GM19035 (cell line): ENCODE measurements at regions not wholly inside any gene's neighbourhood (a gene's known extent, or its start where the extent isn't known, plus 50 kb on each side); places are given as distances from the start of the nearest gene placed in this dataset.
"Not testable (repeated sequence)": the region's sequence is repeated elsewhere in the genome, so short reads cannot be mapped to it uniquely, and the experiment has no call there.

Source experiments
- ATAC-seq: cut with Tn5 transposase; IDR thresholded peaks from one replicate; pipeline ENCODE4 v1.9.1; 2021; ENCODE audit not compliant: unreplicated experiment

DNA sequence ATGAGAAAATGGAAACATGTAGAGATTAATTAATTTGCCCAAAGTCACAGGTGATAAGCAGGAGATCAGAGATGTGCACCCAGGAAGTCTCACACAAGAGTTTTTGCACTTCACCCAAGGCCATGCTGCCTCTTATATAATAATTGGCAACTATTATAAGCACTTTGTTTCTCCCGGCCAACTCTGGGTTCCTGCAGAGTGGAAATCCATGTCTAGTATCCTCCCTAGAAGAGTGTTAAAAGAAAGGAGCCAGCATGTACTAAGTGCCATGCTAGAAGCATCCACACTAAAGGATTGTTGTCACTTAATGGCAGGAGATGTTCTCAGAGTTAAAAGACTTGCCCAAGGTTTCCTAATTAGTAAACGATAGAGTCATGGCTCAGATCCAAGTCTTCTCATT, 470.3 kb downstream of the OMA1 start:
- no peak for ATAC-seq

DNA sequence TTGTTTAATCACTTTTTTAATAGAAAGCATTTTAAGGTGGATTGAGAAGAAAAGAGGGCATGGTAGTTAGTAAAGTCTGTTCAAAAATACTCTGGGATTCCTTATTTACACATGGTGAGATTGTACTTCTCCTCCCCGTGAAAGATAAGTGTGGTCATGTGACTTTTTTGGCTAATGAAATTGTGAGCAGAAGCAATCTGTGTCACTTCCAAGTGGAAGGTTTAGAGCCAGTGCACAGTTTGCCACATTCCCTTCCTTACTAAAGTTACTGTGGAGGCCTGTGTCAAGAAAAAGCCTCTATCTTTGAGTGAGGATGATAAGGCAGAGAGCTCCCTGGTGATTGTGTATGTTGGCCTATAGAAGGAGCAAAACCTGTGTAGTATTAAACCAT, 471.3 kb downstream of the OMA1 start:
- no peak for ATAC-seq

GRCh38 chr1:58072450-58072849, 474.1 kb downstream of the OMA1 start:
- no peak for ATAC-seq

DNA sequence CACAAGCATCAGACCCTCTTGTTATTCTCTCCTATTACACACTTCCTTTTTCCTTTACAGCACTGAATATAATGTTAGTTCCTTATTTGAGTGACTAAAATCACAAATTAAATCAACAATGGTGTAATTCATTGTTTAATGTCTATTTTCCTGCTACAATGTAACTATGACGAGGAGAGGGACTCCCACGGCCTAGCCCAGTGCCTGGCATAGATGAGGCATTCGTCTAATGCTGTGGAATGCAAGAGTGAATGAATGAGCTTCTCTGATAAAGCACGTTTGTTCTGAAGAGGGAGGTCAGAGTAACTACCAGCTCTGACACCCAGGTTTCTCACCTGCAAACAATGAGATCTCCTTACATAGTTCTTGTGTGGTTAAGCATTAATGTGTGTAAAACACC, 479.4 kb downstream of the OMA1 start:
- no peak for ATAC-seq

DNA sequence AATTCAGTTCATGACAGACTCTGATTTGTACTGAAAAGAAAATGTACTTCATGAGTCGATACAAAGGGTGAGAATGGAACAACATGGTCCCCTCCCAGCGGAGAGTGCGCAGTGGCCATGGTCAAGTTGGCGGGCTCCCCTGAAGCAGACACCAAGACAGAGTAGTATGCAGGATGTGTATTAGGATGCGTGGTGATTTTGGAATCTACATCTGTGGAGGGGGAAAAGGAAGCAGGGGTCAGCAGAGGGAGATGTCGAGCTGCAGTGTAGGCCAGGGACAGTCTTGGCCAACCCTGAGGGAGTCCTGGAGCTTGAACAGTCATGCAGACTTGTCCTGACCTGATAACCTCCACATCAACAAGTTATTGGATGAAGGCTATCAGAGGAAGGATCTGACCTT, 481.0 kb downstream of the OMA1 start:
- ATAC-seq: no peak

DNA sequence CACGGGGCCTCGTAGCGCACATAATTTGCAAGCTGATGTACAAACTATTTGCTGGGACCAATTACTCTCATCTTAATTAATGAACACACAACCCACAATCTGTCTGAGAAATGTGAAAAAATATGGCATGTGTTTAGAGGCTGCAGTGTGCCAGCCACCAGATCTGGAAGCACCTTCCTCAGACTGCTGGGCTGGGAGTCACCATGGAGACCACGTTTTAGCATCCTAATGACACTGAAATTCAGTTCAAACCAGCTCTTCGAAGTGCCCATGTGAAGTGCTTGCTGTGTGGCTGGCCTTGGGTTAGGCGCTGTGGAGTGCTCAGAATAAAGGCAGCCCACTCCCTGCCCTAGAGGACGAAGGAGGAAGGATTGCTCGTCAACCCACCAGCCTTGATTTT, 482.4 kb downstream of the OMA1 start:
- ATAC-seq: no peak

- ATAC-seq: no peak
Observed at GRCh38 chr1:58063095-58063494, 483.4 kb downstream of the OMA1 start.

- no peak for ATAC-seq
Observed at GRCh38 chr1:58062635-58063034, 483.9 kb downstream of the OMA1 start.

DNA sequence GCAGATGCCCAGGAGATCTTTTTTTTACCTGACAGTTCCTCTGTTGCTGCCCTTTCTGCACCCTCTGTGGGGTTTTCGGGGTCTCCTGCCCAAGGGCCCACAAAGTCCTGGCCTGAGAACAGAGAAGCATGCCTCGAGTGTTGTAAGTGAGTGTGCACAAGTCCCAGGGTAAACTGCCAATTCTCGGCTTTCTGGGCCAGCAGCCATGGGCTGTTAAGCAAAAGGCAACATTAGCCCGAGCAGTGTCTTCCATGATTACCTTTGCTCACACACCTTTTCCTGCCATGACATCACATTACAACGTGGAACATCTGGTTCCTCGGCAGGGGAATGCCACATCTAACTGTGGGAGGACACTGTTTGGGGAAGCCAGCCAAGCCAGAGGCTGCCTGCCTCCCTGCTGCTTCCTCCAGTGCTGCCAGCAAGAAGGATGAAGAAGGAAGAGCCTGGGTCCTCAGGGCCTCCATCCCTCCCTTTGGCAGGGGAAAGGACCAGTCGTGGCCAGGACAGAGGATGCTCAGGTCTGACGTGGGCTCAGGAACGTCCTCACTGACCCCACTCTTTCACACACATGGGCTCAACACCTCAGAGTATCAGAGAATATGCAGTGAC, 485.9 kb downstream of the OMA1 start:
- ATAC-seq: no peak

DNA sequence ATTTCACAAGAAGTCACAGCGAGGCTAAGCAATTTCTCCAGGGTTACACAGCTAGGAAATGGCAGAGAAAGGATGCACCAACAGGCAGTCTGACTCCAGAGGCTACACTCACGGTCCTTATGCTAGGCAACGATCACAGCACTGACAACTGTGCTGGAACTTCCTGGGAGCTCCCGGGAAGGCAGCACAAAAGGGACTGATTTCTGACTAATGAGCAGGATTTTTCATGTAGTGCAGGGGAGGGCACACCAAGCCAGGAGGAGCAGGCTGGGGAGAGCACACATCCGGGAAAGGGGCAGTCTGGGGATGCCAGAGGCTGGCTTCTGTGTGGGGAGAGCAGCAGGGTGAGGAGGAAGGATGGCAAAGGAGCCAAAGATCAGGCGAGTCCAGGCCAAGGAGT, 486.7 kb downstream of the OMA1 start:
- no peak for ATAC-seq

GRCh38 chr1:58058323-58058722, 488.2 kb downstream of the OMA1 start:
- ATAC-seq: no peak

DNA sequence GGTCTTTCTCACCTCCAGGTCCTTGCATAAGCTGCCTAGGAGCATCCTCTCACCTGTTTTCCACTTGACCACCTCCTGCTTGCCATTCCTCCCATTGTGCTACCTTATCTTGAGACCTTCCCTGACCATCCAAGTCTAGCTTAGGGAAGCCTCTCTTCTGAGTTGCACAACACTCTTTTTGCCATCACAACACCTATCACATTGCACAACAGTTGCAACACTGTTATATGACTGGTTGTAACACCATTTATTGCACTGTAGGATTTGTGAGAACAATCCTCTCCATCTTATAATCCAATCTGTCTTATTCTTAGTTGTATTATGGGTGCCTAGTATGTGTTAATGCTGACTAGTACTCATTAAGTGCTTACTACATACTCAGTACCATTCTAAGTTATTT, 488.7 kb downstream of the OMA1 start:
- ATAC-seq: no peak

- not testable (repeated sequence) for ATAC-seq
Observed at GRCh38 chr1:58051187-58051586, 495.3 kb downstream of the OMA1 start.

DNA sequence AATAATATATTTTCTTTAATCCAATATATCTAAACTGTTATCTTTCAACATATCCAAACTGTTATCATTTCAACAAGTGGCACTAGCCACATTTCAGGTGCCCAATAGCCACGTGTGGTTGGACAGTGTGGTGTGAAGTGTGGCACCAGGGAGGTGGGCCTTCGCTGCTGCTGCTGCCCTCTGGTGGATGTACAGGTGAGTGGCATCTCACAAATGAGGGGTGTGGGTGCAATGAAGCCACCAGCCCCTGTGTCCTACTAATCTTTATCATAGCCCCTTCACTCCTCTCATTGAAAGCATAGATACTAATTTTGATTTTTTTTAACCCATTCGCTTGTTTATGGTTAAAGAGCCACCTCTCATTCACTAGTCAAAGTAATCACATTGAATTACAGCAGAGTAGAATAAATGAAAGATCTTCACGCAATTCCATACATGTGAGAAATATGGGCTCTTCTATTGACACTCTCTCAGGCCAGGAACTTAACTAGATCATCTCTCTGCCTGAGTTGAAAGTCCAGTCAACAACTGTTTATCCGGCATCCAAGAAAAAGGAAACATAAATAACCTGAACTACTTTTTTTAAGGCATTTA, 499.2 kb downstream of the OMA1 start:
- ATAC-seq: no peak

DNA sequence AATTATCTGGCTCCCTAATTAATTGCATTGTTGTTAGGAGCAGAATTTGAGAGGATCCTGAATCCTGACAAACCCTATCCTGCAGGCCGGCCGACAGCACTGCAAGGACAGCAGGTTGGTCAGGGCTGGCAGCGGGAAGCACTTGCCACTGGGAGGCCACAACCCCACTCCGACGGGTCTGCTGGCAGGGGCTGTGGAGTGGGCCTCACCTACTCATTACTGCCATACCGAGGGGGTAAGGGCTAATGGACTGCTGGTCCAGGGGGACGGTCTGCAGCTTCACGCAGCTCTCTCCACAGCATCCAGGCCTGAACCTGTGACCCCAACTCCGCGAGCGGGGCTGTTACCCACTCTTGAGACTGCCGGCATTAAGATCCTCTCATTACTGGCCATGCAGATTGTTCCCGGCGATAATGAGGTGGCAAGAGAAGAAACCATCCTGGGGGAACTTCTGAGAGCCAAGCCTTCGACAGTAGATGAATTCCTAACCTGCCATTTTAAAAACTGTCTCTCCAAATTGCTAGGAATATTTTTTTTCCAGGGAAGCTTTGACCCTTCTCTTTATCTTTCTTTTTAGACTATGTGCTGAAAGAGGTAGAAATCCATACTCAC, 501.3 kb downstream of the OMA1 start:
- ATAC-seq: no peak

GRCh38 chr1:58041621-58042020, 504.9 kb downstream of the OMA1 start:
- no peak for ATAC-seq

- no peak for ATAC-seq
Observed at GRCh38 chr1:58038574-58038973, 508.0 kb downstream of the OMA1 start.

- no peak for ATAC-seq
Observed at GRCh38 chr1:58035523-58035922, 511.0 kb downstream of the OMA1 start.

DNA sequence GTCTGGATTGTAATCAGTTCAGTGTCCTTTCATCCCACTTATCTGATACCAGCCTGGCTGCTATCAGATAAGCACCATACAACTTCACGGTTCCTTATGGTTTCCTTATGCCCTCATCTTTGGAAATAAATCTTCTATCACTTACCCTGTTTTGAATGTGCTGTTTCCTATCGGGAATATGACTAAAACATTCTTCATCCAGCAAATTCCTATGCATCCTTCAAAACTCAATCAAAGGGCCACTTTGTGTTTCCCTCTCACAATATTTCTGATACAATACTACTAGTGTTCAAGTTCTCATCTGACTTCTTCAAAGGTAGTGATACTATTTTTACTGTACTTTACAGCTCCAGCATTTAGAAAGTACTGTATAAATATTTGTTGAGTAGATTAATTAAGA, 513.2 kb downstream of the OMA1 start:
- ATAC-seq: no peak

DNA sequence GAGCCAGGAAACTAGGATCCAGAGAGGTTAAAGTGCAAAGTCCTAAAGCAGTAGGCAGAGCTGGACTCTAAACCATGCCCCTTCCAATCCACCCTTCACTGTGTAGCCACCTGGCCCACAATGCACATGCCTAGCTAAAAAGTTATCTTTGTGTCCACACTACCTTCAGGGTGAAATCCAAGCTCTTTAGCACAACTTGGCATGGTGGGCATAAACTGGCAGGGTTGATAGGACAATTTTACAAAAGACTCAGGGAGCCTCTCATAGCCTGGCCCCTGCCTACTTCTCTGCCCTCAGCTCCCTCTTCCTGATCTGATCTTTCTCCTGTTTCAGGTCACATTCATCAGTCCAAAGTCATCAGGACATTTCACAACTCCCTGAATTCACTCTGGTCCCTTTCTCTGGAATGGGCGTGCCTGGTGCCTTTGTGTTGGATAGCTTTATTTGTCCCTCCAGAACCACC, 513.9 kb downstream of the OMA1 start:
- ATAC-seq: no peak

DNA sequence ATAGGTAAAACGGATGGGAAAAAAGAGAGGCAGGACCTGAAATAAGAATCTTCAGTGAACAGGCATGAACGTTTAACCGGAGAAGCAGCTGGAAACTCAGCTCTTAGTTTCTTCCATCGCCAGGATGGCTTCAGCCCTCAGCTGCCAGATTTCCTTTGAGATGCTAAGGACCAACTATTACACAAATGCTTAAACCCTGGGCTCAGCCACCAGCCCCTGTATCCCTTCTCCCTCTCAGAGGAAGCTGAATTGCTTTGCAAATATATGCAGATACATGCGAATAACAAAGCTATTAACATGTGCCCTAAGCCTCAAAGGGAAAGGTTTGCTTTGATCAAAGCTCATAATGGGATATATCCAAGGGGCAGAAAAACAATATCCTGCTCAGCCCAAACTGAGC, 515.1 kb downstream of the OMA1 start:
- no peak for ATAC-seq

DNA sequence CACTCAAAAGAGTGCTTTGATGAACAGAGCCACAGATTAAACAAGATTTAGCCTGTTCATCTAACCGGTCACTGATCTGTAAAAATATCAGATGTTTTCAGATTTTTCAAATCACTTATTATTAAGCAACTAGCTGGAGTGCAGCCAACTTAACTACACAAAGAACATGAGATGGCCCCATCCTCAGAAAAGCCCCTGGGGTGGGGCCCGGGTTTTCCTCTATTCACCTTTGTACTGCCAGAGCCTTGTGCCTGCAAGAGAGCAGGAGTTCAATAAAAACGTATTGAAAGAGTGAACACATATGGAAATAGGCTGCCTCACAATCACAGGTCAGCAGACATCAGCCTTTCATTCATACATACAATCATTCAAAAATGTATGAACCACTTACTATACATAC, 516.1 kb downstream of the OMA1 start:
- ATAC-seq: no peak

GRCh38 chr1:58017641-58018040, 528.9 kb downstream of the OMA1 start:
- ATAC-seq: no peak
